GM19463 (cell line): ENCODE measurements at regions not wholly inside any gene's neighbourhood (a gene's known extent, or its start where the extent isn't known, plus 50 kb on each side); places are given as distances from the start of the nearest gene placed in this dataset.

ENCODE experiments used
- ATAC-seq: cut with Tn5 transposase; IDR thresholded peaks from one replicate; pipeline ENCODE4 v1.9.1; 2021; ENCODE audit warnings: mild to moderate bottlenecking, moderate library complexity; ENCODE audit not compliant: unreplicated experiment

GRCh38 chr5:114237766-114238165 is 124.1 kb upstream of the KCNN2 start:
- ATAC-seq: no peak

GRCh38 chr5:114238771-114239313 is 123.0 kb upstream of the KCNN2 start:
- no peak for ATAC-seq

DNA sequence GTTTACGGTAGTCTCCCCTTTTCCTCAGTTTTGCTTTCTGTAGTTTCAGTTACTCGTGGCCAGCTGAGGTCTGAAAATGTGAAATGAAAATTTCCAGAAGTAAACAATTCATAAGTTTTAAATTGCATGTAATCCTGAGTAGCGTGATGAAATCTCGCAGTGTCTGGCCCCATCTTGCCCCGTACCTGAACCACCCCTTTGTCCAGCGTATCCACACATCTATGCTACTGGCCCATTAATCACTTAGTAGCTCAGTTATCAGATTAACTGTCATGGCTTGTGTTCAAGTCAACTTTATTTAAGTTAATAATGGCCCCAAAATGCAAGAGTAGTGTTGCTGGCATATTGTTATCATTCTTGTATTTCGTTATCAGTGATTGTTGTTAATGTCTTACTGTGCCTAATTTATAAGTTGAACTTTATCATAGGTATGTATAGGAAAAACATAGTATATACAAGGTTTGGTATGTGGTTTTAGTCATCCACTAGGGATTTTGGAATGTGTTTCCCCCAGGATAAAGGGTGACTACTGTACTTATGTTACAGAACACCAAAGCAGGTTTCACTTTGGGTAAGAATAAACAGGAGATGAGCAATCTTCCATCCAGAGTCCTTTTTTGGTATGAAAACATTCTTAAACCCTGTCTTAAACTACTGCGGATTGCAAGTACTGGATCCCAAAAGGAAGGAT is 118.4 kb upstream of the KCNN2 start:
- ATAC-seq: no peak

- no peak for ATAC-seq
Measured at GRCh38 chr5:114243972-114244317, 117.9 kb upstream of the KCNN2 start.

DNA sequence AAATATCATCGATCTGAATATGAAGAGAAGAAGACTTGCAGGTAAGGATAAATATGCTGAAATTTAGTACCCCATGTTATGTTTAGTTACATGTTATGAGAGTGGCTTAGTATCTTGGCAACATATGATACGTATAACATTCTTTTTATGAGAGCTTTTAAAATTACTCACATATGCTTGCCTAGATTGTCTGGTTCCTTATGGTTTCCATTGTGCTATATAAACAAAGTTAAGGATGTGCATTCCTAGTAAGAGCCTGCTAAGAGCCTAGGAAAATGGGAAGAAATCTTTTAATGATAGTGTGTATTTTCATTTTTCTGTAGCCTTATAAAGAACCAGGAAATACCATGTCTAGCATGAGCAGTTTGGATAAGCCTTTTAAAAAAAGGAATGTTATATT is 112.0 kb upstream of the KCNN2 start:
- no peak for ATAC-seq

DNA sequence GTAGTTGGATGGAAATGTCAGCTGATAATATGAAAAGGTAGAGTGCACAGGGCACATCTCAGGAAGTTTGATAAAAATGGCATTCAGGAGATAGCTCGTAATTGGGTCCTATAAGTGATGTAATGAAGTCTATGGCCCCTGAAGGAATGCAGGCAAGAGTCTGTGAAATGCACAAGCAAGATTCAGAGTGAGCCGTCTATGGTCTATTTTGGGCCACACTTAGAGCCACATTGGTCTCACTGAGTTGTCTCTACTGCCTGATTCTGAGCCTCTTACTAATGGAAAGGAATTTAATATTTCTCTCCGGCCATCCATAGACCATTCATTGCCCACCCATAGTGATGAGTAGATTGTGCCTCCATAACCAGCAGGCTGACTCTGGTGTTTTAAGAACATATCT is 111.3 kb upstream of the KCNN2 start:
- ATAC-seq: no peak

DNA sequence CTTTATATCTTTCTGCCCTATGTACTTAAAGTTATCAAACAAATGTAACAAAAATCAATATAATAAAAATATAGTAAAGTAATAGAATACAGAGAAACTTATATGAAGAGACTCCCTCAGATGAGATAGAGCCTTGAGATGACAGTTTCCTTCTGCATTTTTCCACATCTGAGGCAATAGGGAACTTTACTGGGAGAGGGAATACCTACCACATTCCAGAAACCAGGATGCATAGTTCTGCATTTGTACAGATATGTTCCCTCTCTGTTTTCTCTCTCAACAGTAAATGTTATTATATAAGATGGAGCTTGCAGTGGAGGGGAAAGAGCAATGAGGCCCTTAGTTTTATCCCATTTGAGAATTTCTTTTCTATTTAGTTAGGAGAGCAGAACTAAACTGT is 109.6 kb upstream of the KCNN2 start:
- no peak for ATAC-seq

GRCh38 chr5:114255260-114255659 is 106.6 kb upstream of the KCNN2 start:
- no peak for ATAC-seq

- ATAC-seq: no peak
Measured at GRCh38 chr5:114261989-114262388, 99.9 kb upstream of the KCNN2 start.

- ATAC-seq: no peak
Measured at GRCh38 chr5:114265432-114266060, 96.3 kb upstream of the KCNN2 start.

DNA sequence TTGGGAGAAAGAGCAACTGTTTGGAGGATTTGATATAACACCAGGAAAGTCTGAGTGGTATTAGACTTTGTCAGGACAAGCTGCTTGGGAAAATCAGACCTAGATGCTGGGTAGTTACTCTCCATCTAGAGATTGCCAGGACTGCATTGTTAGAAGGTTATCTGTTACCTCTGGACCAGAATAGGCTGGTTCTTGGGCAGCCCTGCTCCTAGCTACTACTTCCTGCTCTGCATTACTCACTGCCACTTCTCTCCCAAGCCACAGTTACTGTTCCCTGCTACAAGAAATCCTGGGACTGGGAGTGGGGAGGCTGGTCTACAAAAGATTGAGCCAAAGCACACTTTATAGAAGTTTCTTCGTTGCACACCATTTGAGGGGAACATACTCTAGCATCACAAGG is 95.5 kb upstream of the KCNN2 start:
- no peak for ATAC-seq

DNA sequence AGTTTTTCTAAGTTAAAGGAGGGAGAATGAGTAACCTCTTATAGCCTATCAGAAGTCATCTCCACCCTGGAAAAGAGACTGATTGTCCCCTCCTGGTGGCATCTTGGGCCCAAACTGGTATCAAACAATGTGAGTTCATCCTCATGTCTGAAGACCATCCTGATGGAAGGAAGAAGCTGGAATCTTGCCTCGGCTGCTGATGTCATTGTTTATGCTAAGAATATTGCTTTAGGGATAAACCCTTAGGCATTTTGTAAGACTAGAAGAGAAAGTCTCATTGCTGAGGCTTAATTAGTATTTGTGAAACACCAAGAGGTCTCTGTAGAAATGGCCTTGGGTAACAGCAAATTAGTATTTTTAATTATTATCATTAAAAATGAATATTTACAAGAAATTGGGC is 65.7 kb upstream of the KCNN2 start:
- ATAC-seq: no peak

GRCh38 chr5:114297915-114298314 is 64.0 kb upstream of the KCNN2 start:
- no peak for ATAC-seq

- peak; percentile 52 for ATAC-seq
Measured at GRCh38 chr5:114305402-114306207, 56.3 kb upstream of the KCNN2 start.

DNA sequence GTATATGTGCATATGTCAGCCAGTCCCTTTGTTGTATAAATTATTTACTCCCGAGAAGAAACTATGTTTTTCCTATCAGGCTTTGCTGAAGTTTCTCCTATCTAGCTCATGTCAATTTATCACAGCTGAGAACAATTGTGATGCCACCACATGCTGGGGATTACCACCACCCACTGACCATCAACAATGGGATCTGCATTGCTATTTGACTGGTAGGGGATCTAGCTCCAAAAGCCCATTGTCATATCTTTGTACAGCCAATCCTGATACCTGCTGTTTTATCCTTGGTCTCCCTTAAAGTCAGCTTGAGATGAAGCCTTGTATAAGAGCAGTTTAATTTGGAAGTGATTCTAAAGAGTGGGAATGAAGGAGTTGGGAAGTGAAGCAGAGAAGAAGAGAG is 53.9 kb upstream of the KCNN2 start:
- no peak for ATAC-seq

DNA sequence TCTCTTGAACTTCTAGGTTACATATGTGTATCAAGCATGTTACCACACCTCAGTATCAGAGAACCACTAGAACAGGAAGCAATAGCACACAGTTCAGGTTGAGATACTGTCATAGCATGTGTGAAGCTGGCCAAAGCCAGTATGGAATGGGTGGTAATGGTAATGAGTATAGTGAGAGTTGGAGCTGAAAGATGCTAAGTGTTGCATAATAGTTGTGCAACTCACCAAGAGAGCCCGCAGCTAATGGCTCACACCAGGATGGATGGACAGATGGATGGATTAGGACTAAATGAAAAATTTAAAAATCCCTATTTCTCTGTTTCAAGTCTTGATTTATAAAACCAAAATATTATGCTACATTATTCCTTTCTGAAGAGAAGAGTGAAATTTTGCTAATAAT is 53.4 kb upstream of the KCNN2 start:
- no peak for ATAC-seq

DNA sequence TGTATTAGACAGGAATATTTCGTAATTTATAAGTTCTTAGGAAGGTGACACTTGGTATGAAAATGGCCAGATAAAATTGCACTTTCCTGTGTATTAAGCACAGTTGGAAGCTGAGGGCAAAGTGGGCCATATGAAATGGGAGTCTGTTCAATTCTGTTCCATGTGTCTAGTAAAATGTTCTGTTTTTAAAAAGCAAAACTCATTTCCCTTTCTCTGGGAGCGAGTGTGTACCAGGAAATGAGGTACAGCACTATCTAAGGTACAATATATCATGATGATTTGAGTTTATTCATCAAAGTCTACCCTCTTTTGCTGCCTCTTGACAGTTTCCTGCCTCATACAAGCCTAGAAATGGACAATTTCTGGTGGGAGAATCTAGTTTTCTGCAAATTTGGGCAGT is 51.2 kb upstream of the KCNN2 start:
- no peak for ATAC-seq

- no peak for ATAC-seq
Measured at GRCh38 chr5:114311281-114311680, 50.6 kb upstream of the KCNN2 start.

- ATAC-seq: no peak
Measured at GRCh38 chr5:114311968-114312367, 49.9 kb upstream of the KCNN2 start.
